ENCODE measurements at regions not wholly inside any gene's neighbourhood (a gene's known extent, or its start where the extent isn't known, plus 50 kb on each side); places are given as distances from the start of the nearest gene placed in this dataset.
A peak's percentile ranks its signal among the peaks of the same experiment; 100 is the strongest.
"Not testable (repeated sequence)": the region's sequence is repeated elsewhere in the genome, so short reads cannot be mapped to it uniquely, and the experiment has no call there.

DNA sequence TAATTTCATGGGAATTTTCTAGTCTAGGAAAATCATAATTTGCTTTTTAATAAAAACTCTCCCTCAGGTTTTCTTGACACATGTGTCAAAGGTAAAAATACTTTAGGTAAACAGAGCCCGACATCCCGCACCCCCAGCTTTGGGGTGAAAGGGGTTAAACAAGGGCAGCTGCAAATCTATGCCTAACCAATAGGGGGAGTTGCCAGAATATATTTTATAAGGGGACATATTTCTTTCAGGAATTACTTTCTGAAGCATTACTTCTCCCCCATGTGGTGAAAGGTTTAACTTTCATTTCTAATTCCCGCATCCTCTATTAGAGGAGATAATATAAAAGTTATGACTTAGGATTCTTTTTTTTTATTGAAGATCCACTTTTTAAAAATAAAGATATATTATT is 53.9 kb upstream of the HEPH start:
- peak; percentile 71 for FAIRE-seq

DNA sequence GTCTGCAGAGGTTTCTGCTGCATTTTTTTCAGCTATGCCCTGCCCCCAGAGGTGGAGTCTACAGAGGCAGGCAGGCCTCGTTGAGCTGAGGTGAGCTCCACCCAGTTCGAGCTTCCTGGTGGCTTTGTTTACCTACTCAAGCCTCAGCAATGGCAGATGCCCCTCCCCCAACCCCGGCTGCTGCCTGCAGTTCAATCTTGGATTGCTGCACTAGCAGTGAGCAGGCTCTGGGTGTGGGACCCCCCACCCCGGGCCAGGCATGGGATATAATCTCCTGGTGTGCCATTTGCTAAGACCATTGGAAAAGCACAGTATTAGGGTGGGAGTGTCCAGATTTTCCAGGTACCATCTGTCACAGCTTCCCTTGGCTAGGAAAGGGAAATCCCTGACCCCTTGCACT is 56.2 kb upstream of the HEPH start:
- not testable (repeated sequence) for FAIRE-seq

DNA sequence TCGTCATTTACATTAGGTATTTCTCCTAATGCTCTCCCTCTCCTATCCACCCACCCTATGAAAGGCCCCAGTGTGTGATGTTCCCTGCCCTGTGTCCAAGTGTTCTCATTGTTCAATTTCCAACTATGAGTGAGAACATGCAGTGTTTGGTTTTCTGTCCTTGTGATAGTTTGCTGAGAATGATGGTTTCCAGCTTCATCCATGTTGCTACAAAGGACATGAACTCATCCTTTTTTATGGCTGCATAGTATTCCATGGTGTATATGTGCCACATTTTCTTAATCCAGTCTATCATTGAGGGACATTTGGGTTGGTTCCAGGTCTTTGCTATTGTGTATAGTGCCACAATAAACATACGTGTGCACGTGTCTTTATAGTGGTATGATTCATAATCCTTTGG is 61.6 kb upstream of the HEPH start:
- FAIRE-seq: not testable (repeated sequence)

DNA sequence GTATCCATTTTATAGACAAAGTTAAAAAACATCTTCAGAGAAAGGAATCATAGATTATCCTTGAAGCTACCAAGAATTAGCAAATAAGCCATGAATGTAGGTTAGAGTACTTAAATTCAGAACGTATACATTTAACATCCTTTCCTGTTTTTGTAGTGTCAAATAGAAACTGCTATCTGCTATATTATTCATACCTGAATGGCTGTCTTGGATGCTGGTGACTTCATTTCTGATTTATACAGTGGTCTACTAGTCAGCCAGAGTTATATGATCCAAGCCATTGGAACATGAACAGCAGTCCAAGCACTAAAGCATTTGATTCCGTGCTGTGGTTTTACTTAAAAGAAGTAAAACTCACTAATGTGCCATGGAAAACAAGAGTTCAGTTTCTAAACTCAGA is 58.3 kb upstream of the VSIG4 start:
- FAIRE-seq: no peak

DNA sequence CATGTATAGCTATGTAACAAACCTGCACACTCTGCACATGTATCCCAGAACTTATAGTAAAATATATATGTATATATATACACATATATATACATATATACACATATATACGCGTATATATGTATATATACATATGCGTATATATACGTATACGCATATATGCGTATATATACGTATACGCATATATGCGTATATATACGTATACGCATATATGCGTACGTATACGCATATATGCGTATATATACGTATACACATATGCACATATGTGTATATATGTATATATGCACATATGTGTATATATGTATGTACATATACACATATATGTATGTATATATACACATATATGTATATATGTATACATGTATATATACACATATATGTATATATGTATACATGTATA is 57.1 kb upstream of the VSIG4 start:
- not testable (repeated sequence) for FAIRE-seq

DNA sequence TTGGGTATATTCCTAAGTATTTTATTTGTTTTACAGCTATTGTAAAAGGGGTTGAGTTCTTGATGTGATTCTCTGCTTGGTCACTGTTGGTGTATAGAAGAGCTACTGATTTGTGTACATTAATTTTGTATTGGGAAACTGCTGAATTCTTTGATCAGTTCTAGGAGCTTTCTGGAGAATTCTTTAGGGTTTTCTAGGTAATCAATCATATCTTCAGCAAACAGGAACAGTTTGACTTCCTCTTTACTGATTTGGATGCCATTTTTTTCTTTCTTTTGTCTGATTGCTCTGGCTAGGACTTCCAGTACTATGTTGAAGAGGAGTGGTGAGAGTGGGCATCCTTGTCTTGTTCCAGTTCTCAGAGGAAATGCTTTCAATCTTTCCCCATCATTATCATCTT is 50.1 kb upstream of the VSIG4 start:
- not testable (repeated sequence) for FAIRE-seq

All from A204.1 (cell line).